HCT116 (cell line): ENCODE measurements at regions not wholly inside any gene's neighbourhood (a gene's known extent, or its start where the extent isn't known, plus 50 kb on each side); places are given as distances from the start of the nearest gene placed in this dataset.

Source experiments
- ATAC-seq: fragments of 200-7000 bp; cut with Tn5 transposase; 2 replicates; pipeline ENCODE4 v1.9.1; 2020; ENCODE audit warnings: mild to moderate bottlenecking, moderate library complexity
- BruUV-seq: library from RNA; stranded (reverse); fragments of 400-500 nt; replicated peaks from 2 replicates; lab custom pipeline; 2021; lab: Mats Ljungman, UMichigan
- CTCF ChIA-PET: fragments of 300-600 bp; sonication (Branson Sonifier 250); formaldehyde crosslinking; loops from one replicate; lab custom pipeline; 2021; ENCODE audit warnings: antibody characterized with exemption; lab: Charles Lee
- POLR2A ChIA-PET: fragments of 300-600, 350-600 bp; sonication (Branson Sonifier 250); formaldehyde crosslinking; loops from one replicate; lab custom pipeline; 2021; ENCODE audit warnings: antibody characterized with exemption; lab: Charles Lee
- RAD21 ChIA-PET, 2 experiments: fragments of 300-600 bp; sonication (Branson Sonifier 250); formaldehyde crosslinking; loops; one replicate each; lab custom pipeline; 2023; ENCODE audit warnings: low total read pairs in 2 of 2; ENCODE audit not compliant: uncharacterized antibody in 2 of 2, unreplicated experiment in 2 of 2, low non-redundant PET in 1 of 2; lab: Charles Lee
- DNase-seq: peaks from one replicate; pipeline ENCODE4 v3.0.0-alpha.2; 2010; ENCODE audit warnings: low read depth, low spot score
- H2AFZ ChIP-seq: fragments of 200-600 bp; shearing (Covaris generic), sonication (generic); 2 replicates; pipeline ENCODE4 v1.6.1; 2017; ENCODE audit warnings: low read depth, mixed run types, mixed read lengths, antibody characterized with exemption, low read length; ENCODE audit not compliant: poor library complexity, severe bottlenecking
- H3K27ac ChIP-seq: 2 replicates; pipeline ENCODE4 v1.5.1; 2012; ENCODE audit warnings: low read depth, low read length
- H3K27me3 ChIP-seq: fragments of 200-600 bp; sonication (generic); 2 replicates; pipeline ENCODE4 v1.6.1; 2016; ENCODE audit warnings: mixed run types, low read length, mixed read lengths; ENCODE audit not compliant: insufficient read depth
- H3K36me3 ChIP-seq, 2 experiments: fragments of 200-500 bp in 1 of 2; fragments of 200-600 bp in 1 of 2; sonication (Bioruptor generic) in 1 of 2; sonication (generic) in 1 of 2; 2 replicates each; pipeline versions ENCODE4 v1.5.1 to v1.6.1; 2014 to 2016; ENCODE audit warnings: low read length in 2 of 2, inconsistent platforms in 1 of 2, mixed read lengths in 1 of 2, mixed run types in 1 of 2; ENCODE audit not compliant: insufficient read depth in 2 of 2, control insufficient read depth in 1 of 2
- H3K4me1 ChIP-seq, 2 experiments: fragments of 200-600 bp in 1 of 2; sonication (generic) in 1 of 2; 2 replicates each; pipeline versions ENCODE4 v1.5.1 to v1.6.1; 2012 to 2017; ENCODE audit warnings: low read length in 2 of 2, inconsistent platforms in 1 of 2, mild to moderate bottlenecking in 1 of 2, mixed read lengths in 1 of 2, mixed run types in 1 of 2, moderate library complexity in 1 of 2; ENCODE audit not compliant: insufficient read depth in 2 of 2, control insufficient read depth in 1 of 2
- H3K4me2 ChIP-seq: fragments of 200-600 bp; sonication (generic); 2 replicates; pipeline ENCODE4 v1.6.1; 2017; ENCODE audit warnings: mixed run types, low read length, mixed read lengths
- H3K4me3 ChIP-seq, 2 experiments: fragments of 200-600 bp in 1 of 2; sonication (generic) in 1 of 2; replicated peaks in 1 of 2; 2 replicates each; pipeline ENCODE4 v1.5.1; 2011 to 2016; ENCODE audit warnings: low read length in 2 of 2, control low read depth in 1 of 2, low read depth in 1 of 2, mild to moderate bottlenecking in 1 of 2, mixed read lengths in 1 of 2, mixed run types in 1 of 2
- H3K79me2 ChIP-seq: fragments of 200-600 bp; sonication (generic); 2 replicates; pipeline ENCODE4 v1.6.1; 2017; ENCODE audit warnings: mild to moderate bottlenecking, mixed run types, low read length, moderate library complexity, mixed read lengths; ENCODE audit not compliant: insufficient read depth
- H3K9ac ChIP-seq: fragments of 200-600 bp; sonication (generic); 2 replicates; pipeline ENCODE4 v1.6.1; 2016; ENCODE audit warnings: low read length, mixed read lengths
- H3K9me2 ChIP-seq: fragments of 200-600 bp; sonication (generic), shearing (Covaris generic); 2 replicates; pipeline ENCODE4 v1.6.1; 2017; ENCODE audit warnings: mixed run types, mild to moderate bottlenecking, moderate library complexity; ENCODE audit not compliant: insufficient read depth
- H3K9me3 ChIP-seq, 2 experiments: fragments of 200-500 bp in 1 of 2; fragments of 200-600 bp in 1 of 2; sonication (Bioruptor generic) in 1 of 2; sonication (generic) in 1 of 2; 2 replicates each; pipeline ENCODE4 v1.6.1; 2014 to 2017; ENCODE audit warnings: low read length in 2 of 2, mixed read lengths in 2 of 2, inconsistent platforms in 1 of 2, low read depth in 1 of 2, mild to moderate bottlenecking in 1 of 2, mixed run types in 1 of 2, moderate library complexity in 1 of 2; ENCODE audit not compliant: control insufficient read depth in 1 of 2, insufficient read depth in 1 of 2
- H4K20me1 ChIP-seq: fragments of 200-600 bp; sonication (generic), shearing (Covaris generic); 2 replicates; pipeline ENCODE4 v1.6.1; 2017; ENCODE audit warnings: mixed run types, mild to moderate bottlenecking, moderate library complexity; ENCODE audit not compliant: insufficient read depth
- CBX3 ChIP-seq: IDR thresholded peaks from 2 replicates; pipeline ENCODE4 v1.6.1; 2012; ENCODE audit warnings: low read depth
- EGR1 ChIP-seq: IDR thresholded peaks from 2 replicates; pipeline ENCODE4 v1.6.1; 2012; ENCODE audit warnings: low read depth
- ELF1 ChIP-seq: IDR thresholded peaks from 2 replicates; pipeline ENCODE4 v1.6.1; 2012; ENCODE audit warnings: low read depth, borderline replicate concordance
- EZH2 ChIP-seq: fragments of 200-600 bp; sonication (generic); IDR thresholded peaks from 2 replicates; pipeline ENCODE4 v1.6.1; 2017; ENCODE audit warnings: antibody characterized with exemption, mixed run types
- FOSL1 ChIP-seq: IDR thresholded peaks from 2 replicates; pipeline ENCODE4 v1.6.1; 2012; ENCODE audit warnings: low read depth
- JUND ChIP-seq: IDR thresholded peaks from 2 replicates; pipeline ENCODE4 v1.6.1; 2012
- POLR2A ChIP-seq: IDR thresholded peaks from 2 replicates; pipeline ENCODE4 v1.7.0; 2011; ENCODE audit warnings: borderline replicate concordance; ENCODE audit not compliant: insufficient read depth, insufficient read length; ENCODE audit errors: extremely low read depth
- REST ChIP-seq: IDR thresholded peaks from 2 replicates; pipeline ENCODE4 v1.6.1; 2012; ENCODE audit warnings: low read depth
- SP1 ChIP-seq: IDR thresholded peaks from 2 replicates; pipeline ENCODE4 v1.6.1; 2012; ENCODE audit warnings: low read depth
- SRF ChIP-seq: IDR thresholded peaks from 2 replicates; pipeline ENCODE4 v1.6.1; 2012; ENCODE audit warnings: low read depth
- YY1 ChIP-seq: IDR thresholded peaks from 2 replicates; pipeline ENCODE4 v1.6.1; 2011; ENCODE audit warnings: low read length, low read depth, moderate library complexity, mild to moderate bottlenecking; ENCODE audit not compliant: insufficient replicate concordance; ENCODE audit errors: extremely low read depth
- ZFX ChIP-seq: fragments of 450-650 bp; IDR thresholded peaks from 2 replicates; pipeline ENCODE4 v1.6.1; 2017
- ZNF274 ChIP-seq: fragments of 200-500 bp; sonication (Bioruptor generic); IDR thresholded peaks from 2 replicates; pipeline ENCODE4 v1.6.1; 2014; ENCODE audit warnings: mild to moderate bottlenecking, low read depth, low read length, inconsistent platforms
- intact Hi-C: fragments of 100-400 bp; cut with micrococcal nuclease; formaldehyde crosslinking; loops from 2 replicates; pipeline ENCODE4 v1.10.0; 2022

GRCh38 chr3:118682921-118683320 is 351.7 kb downstream of the IGSF11 start:
- intact Hi-C loops = no loop called here
- Histone ChIP-seq H3K4me1 (no peaks in the 10 kb centered on the region), H3K36me3 (peaks cover 5 to 16% of the 10 kb centered on the region in 2 experiments; a peak in 2 of 4 replicates), H3K4me3 (no peak overlapping the region), H3K9me3 (no peaks in the 10 kb centered on the region), H2AFZ (no peak overlapping the region), H3K27ac (no peak overlapping the region)
- ATAC-seq = no peak
- TF ChIP-seq ZFX = no peak
- TF ChIP-seq ZNF274 = no peak
- no peak for TF ChIP-seq SP1
- no peak for TF ChIP-seq EGR1
- no peak for TF ChIP-seq SRF
- no peak for TF ChIP-seq CBX3
- no peak for TF ChIP-seq YY1
- no peak for TF ChIP-seq ELF1
- no peak for TF ChIP-seq POLR2A
- TF ChIP-seq JUND = no peak
- no peak for TF ChIP-seq EZH2
- no peak for TF ChIP-seq FOSL1
- TF ChIP-seq REST = no peak
- TF ChIP-seq, all 23 proteins: peak for 0
- H4K20me1 ChIP-seq = no peaks in the 10 kb centered on the region
- no peak overlapping the region for H3K4me2 ChIP-seq
- no peaks in the 10 kb centered on the region for H3K79me2 ChIP-seq
- H3K27me3 ChIP-seq = no peaks in the 10 kb centered on the region
- CTCF ChIA-PET = no interaction called here
- H3K9me2 ChIP-seq = no peaks in the 10 kb centered on the region
- RAD21 ChIA-PET = no interaction called here
- no TSS peak for BruUV-seq
- POLR2A ChIA-PET = no interaction called here
- no peak for DNase-seq
- H3K9ac ChIP-seq = no peak overlapping the region
